Motor neuron (in vitro differentiated cells): ENCODE measurements at regions not wholly inside any gene's neighbourhood (a gene's known extent, or its start where the extent isn't known, plus 50 kb on each side); places are given as distances from the start of the nearest gene placed in this dataset.
"Not testable (repeated sequence)": the region's sequence is repeated elsewhere in the genome, so short reads cannot be mapped to it uniquely, and the experiment has no call there.

Source experiments
- ATAC-seq, 8 experiments: fragments of 200-7000 bp; cut with Tn5 transposase; replicated peaks in 6 of 8; 2 replicates each; pipeline ENCODE4 v1.8.0; 2021; ENCODE audit warnings: mild to moderate bottlenecking in 8 of 8, moderate library complexity in 8 of 8
- H3K27ac ChIP-seq, 2 donors: fragments of 250-450 bp; sonication (Bioruptor Pico); 2 replicates each; pipeline ENCODE4 v1.9.0; 2021; ENCODE audit warnings: antibody characterized with exemption in 2 of 2, mild to moderate bottlenecking in 2 of 2, moderate library complexity in 1 of 2
- H3K4me1 ChIP-seq, 2 donors: fragments of 250-450 bp; sonication (Bioruptor Pico); replicated peaks in 1 of 2; 2 replicates each; pipeline ENCODE4 v1.6.1; 2021; ENCODE audit warnings: antibody characterized with exemption in 2 of 2, mild to moderate bottlenecking in 2 of 2, moderate library complexity in 1 of 2
- H3K4me3 ChIP-seq, 5 donors: fragments of 250-450 bp; sonication (Bioruptor Pico); 2 replicates each; pipeline ENCODE4 v1.9.0; 2021; ENCODE audit warnings: antibody characterized with exemption in 5 of 5, mild to moderate bottlenecking in 5 of 5, moderate library complexity in 4 of 5
- WGBS, 10 experiments: fragments of 450-650 bp; shearing (Covaris generic); methylation state at CpG; one replicate each; pipeline ENCODE4 v1.0.0; 2022; 5-methylcytosine and 5-hydroxymethylcytosine counted together
- in situ Hi-C, 9 experiments: fragments of 400-800 bp; cut with MboI; loops; one replicate each; pipeline ENCODE4 v1.15.0; 2021; ENCODE audit warnings: low sequenced_read_pairs in 9 of 9, low pct_unique_long_range_greater_than_20kb in 2 of 9; ENCODE audit not compliant: unreplicated experiment in 9 of 9

GRCh38 chr12:114823724-114824123 lies 139.7 kb upstream of the TBX3 start:
- H3K4me3 ChIP-seq = no peak overlapping the region
- WGBS, 10 experiments = 65 to 100% (median 90%) methylated on average over 2 to 7 of the region's 8 CpGs; no CpG with 5 or more reads in 5 of the 10 experiments
- H3K4me1 ChIP-seq = no peaks in the 10 kb centered on the region
- H3K27ac ChIP-seq = no peak overlapping the region
- ATAC-seq = no peak
- in situ Hi-C loops = no loop called here

- Histone ChIP-seq H3K4me1 (no peaks in the 10 kb centered on the region), H3K4me3 (no peak overlapping the region), H3K27ac (no peak overlapping the region)
- WGBS, 10 experiments = 17 to 100% (median 68%) methylated on average over 1 to 3 of the region's 3 CpGs
- ATAC-seq = peak in 1 of 8 experiments; percentile 57
- in situ Hi-C loops = no loop called here
Measured at GRCh38 chr12:114821570-114821969, 137.6 kb upstream of the TBX3 start.

- Histone ChIP-seq H3K4me1 (no peaks in the 10 kb centered on the region), H3K4me3 (no peak overlapping the region), H3K27ac (no peak overlapping the region)
- peak in 2 of 8 experiments; percentile 76 to 77 for ATAC-seq
- in situ Hi-C loops = no loop called here
- 20 to 100% (median 69%) methylated on average over 1 to 5 of the region's 5 CpGs for WGBS, 10 experiments
Measured at GRCh38 chr12:114820796-114821195, 136.8 kb upstream of the TBX3 start.

- in situ Hi-C loops = no loop called here
- Histone ChIP-seq H3K4me3 (no peak overlapping the region), H3K4me1 (peaks cover 0 to 4% of the 10 kb centered on the region in 2 donors), H3K27ac (no peak overlapping the region)
- 70 to 100% (median 88%) methylated on average over 1 to 10 of the region's 28 CpGs; no CpG with 5 or more reads in 1 of the 10 experiments for WGBS, 10 experiments
- ATAC-seq = peak in 2 of 8 experiments; percentile 22 to 51
Measured at GRCh38 chr12:114817571-114818425, 133.8 kb upstream of the TBX3 start.

GRCh38 chr12:114815026-114815795 lies 131.2 kb upstream of the TBX3 start:
- ATAC-seq = no peak
- WGBS, 10 experiments = 10 to 96% (median 77%) methylated on average over 2 to 6 of the region's 10 CpGs; no CpG with 5 or more reads in 2 of the 10 experiments
- in situ Hi-C loops = no loop called here
- Histone ChIP-seq H3K4me3 (no peak overlapping the region), H3K4me1 (peaks cover 0 to 4% of the 10 kb centered on the region in 2 donors), H3K27ac (no peak overlapping the region)

GRCh38 chr12:114812858-114813761 lies 129.1 kb upstream of the TBX3 start:
- in situ Hi-C loops = no loop called here
- Histone ChIP-seq H3K4me3 (no peak overlapping the region), H3K4me1 (peaks cover 0 to 4% of the 10 kb centered on the region in 2 donors), H3K27ac (no peak overlapping the region)
- ATAC-seq = peak in 3 of 8 experiments; percentile 19 to 52 (median 35)
- 0 to 82% (median 60%) methylated on average over 1 to 18 of the region's 19 CpGs for WGBS, 10 experiments

- ATAC-seq = no peak
- peaks cover 0 to 4% of the 10 kb centered on the region in 2 donors for H3K4me1 ChIP-seq
- in situ Hi-C loops = no loop called here
- no peak overlapping the region for H3K27ac ChIP-seq
- WGBS, 10 experiments = 60 to 100% (median 88%) methylated on average over 2 to 4 of the region's 4 CpGs
- H3K4me3 ChIP-seq = no peak overlapping the region
Measured at GRCh38 chr12:114812384-114812783, 128.4 kb upstream of the TBX3 start.

GRCh38 chr12:114809097-114809496 lies 125.1 kb upstream of the TBX3 start:
- ATAC-seq = no peak
- in situ Hi-C loops = no loop called here
- no peak overlapping the region for H3K27ac ChIP-seq
- no peak overlapping the region for H3K4me3 ChIP-seq
- WGBS, 10 experiments = 38 to 82% (median 47%) methylated on average over 1 to 4 of the region's 5 CpGs; no CpG with 5 or more reads in 3 of the 10 experiments
- peaks cover 0 to 4% of the 10 kb centered on the region in 2 donors for H3K4me1 ChIP-seq

GRCh38 chr12:114801381-114801780 lies 117.4 kb upstream of the TBX3 start:
- in situ Hi-C loops, H3K27ac ChIP-seq, H3K4me3 ChIP-seq, H3K4me1 ChIP-seq, ATAC-seq: not testable (repeated sequence)
- WGBS, 10 experiments = 42 to 100% (median 93%) methylated on average over 1 to 3 of the region's 3 CpGs; no CpG with 5 or more reads in 2 of the 10 experiments

GRCh38 chr12:114800566-114800965 lies 116.6 kb upstream of the TBX3 start:
- H3K4me1 ChIP-seq, H3K4me3 ChIP-seq, in situ Hi-C loops, H3K27ac ChIP-seq, ATAC-seq: not testable (repeated sequence)
- 58 to 100% (median 90%) methylated on average over 1 to 7 of the region's 8 CpGs; no CpG with 5 or more reads in 3 of the 10 experiments for WGBS, 10 experiments

- in situ Hi-C loops = no loop called here
- H3K4me1 ChIP-seq = peaks cover 0 to 5% of the 10 kb centered on the region in 2 donors
- H3K4me3 ChIP-seq = no peak overlapping the region
- no peak overlapping the region for H3K27ac ChIP-seq
- ATAC-seq = peak in 7 of 8 experiments; percentile 53 to 78 (median 69)
- WGBS, 10 experiments = 8 to 100% (median 46%) methylated on average over 1 to 9 of the region's 16 CpGs
Measured at GRCh38 chr12:114799574-114800487, 115.9 kb upstream of the TBX3 start.
